Stimulated activated CD4-positive, alpha-beta T cell treated with anti-CD3 and anti-CD28 coated beads, Interleukin-1b, Interleukin-23, amount 100 ng/mL, for 48 hours (primary cell): ENCODE measurements at regions not wholly inside any gene's neighbourhood (a gene's known extent, or its start where the extent isn't known, plus 50 kb on each side); places are given as distances from the start of the nearest gene placed in this dataset.

ENCODE experiments used
- DNase-seq: peaks from one replicate; pipeline ENCODE4 v3.0.0-alpha.2; 2020

GRCh38 chr4:140211693-140212092, 57.7 kb upstream of the MAML3 start:
- DNase-seq, result no peak

GRCh38 chr4:140211161-140211560, 57.2 kb upstream of the MAML3 start:
- no peak for DNase-seq

- DNase-seq, result no peak
Observed at GRCh38 chr4:140208921-140209320, 54.9 kb upstream of the MAML3 start.
